ENCODE measurements at regions not wholly inside any gene's neighbourhood (a gene's known extent, or its start where the extent isn't known, plus 50 kb on each side); places are given as distances from the start of the nearest gene placed in this dataset.

- no peak for DNase-seq (ENCODE audit: low read depth in 3 of 3)
These were observed 377.1 kb downstream of the TNS1 start for GRCh38 chr2:217625557-217626169.

DNA sequence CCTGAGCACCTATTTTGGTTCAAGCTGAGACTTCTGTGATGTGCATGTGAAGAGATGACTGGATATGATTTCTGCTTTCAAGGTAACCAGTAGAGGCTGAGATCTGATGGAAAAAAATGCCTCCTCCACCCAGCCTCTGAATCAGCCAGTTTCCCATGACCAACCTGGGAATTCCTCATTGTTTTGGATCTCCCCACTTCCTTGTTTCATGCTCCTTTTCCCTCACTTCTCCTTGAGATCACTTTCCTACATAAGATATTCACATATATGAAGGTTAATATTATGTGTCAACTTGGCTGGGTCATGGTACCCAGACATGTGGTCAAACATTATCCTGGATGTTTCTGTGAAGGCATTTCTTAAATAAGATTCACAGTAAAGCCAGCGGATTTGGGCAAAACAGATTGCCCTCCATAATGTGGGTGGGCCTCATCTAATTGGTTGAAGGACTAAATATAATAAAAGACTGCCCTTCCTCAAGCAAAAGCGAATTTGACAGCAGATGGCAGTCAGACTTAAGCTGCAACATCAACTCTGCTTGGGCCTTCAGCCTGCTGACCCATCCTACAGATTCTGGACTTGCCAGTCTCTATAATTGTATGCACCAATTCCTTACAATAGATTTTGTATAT, 379.4 kb downstream of the TNS1 start:
- no peak for DNase-seq (ENCODE audit: low read depth in 3 of 3)

DNA sequence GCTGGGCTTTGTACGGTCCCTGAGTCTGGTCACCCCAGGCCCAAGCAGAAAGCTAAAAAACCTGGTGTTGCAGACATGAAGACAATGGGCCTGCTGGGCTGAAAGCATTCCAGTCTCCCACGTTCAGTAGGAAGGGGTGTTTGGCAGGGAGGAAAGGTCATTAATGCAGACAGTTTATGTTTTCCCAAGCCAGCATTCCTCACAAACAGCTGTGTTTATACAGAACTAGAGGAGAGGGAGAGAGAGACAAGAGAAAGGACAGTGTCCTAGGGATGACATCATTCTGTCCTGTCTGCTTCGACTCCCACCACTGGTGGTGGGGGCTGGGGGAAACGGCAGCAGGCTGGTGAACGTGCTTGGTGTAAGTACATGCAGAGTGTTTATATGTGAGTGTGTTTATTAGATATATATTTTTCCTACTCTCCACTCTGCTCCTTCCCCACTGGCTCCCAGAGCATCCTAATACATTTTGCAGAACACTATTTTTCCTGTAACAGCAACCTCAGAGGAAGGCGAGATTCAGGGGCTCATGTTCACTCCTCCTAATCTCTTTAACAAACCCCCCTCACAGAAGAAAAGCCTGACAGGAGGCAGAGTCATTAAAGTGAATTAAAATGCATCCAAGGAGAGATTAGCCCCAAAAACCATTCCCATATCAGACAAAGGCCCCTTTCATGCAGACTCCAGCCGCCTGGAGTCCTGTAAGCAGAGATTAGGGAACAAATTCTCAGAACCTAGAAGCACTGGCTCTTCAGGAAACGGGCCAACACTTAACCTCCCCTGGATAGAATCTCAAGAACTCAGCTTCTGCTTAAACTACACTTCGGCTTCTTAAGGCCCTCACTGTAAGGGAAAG, 380.4 kb downstream of the TNS1 start:
- DNase-seq (ENCODE audit: low read depth in 3 of 3), result no peak

- no peak for DNase-seq (ENCODE audit: low read depth in 3 of 3)
These were observed 381.4 kb downstream of the TNS1 start for GRCh38 chr2:217621391-217621801.

- DNase-seq (ENCODE audit: low read depth in 3 of 3), result no peak
These were observed 384.1 kb downstream of the TNS1 start for GRCh38 chr2:217618744-217619143.

DNA sequence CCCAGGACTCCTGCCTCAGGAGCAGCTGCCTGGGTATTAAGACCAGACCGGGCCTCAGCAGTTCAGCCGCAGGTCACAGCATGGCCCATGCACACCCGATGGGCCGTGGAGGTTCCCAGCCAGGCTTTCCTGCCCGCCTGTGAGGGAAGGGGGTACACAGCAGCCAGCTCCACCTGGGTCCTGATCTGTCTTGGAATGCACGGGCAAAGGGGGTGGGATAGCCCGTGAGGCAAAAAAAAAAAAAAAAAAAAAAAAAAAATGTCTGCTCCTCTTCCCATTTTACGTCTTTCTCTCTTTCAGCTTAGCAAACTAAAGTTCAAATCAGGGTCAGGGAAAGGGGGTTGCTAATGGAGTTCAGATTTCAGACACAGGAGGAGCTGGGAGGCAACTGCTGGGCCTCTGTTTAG, 385.2 kb downstream of the TNS1 start:
- DNase-seq (ENCODE audit: low read depth in 3 of 3), result no peak

DNA sequence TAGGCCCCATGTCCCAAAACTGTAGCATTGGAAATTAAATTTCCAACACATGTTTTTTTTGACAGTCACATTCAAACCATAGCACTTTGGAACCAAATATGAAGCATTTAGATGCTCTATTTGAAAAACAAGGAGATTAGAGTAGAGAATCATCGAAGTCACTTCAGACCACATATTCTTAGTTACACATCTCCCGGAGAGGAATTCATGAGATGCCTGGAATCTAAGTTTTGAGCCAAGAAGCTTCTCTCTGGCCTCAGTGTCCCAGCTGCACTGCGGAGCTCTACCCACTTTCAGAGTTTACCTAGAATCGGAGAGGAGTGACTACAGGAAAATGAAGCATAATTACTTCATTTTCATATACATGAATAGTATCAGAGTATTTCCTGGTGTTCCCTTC, 385.9 kb downstream of the TNS1 start:
- DNase-seq (ENCODE audit: low read depth in 3 of 3), result no peak

DNA sequence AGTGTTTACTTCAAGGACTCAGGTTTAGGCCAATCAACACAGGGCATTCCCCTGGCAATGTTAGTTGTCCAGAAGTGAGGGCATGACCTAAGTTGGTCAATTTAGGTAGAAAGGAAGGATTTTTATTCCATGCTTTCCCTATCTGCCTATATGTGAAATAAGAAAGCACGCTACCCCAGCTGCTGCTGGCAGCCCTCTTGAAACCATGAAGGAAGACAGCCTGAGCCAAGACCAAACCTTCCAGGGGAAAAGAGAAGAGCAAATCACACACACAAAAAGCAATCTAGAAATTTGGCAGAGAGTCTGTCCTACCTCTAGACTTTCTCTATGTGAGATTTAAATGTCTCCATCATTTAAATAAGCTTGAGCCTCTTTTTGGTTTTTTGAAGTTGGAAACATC, 387.6 kb downstream of the TNS1 start:
- no peak for DNase-seq (ENCODE audit: low read depth in 3 of 3)

GRCh38 chr2:217614498-217614897, 388.3 kb downstream of the TNS1 start:
- DNase-seq (ENCODE audit: low read depth in 3 of 3), result no peak

DNA sequence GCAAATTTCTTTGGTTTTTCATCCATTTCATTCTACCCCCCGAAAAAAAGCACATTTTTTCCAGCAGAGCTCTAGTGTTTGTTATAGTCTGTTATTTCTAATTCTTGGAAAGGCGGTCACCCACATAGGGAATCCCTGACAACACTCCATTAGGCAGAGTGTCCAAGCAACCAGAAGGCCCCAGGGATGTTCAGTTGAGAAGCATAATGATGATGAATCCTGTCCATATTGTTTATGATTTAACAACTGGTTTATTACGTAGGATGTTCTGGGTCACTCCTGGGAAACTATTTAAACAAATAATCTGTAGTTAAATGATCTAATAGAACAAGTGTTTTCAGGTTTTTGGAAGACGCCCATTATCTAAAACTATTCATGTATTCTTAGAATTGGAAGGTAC, 388.7 kb downstream of the TNS1 start:
- DNase-seq (ENCODE audit: low read depth in 3 of 3), result no peak

GRCh38 chr2:217612920-217613319, 389.9 kb downstream of the TNS1 start:
- DNase-seq (ENCODE audit: low read depth in 3 of 3), result no peak

GRCh38 chr2:217612211-217612610, 390.6 kb downstream of the TNS1 start:
- no peak for DNase-seq (ENCODE audit: low read depth in 3 of 3)

- no peak for DNase-seq (ENCODE audit: low read depth in 3 of 3)
These were observed 391.1 kb downstream of the TNS1 start for GRCh38 chr2:217611626-217612127.

DNA sequence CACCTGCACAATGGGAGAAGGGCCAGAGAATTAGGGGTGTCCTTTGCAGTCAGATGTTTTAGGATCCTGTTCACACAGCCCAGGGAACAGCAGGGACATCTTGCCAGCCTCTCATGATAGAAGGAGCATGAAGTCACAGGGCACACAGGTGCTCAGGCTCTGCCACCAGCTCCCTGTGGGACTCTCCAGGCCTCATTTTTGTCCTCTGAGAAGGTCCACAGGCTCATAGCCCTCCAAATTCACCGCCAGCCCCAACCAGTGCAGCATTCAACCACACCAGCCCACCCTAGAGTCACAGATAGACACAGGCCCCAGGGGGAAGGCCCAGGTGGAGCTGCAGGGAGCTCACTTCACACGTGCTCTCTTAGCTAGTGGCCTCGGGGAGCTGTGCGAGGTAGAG, 391.7 kb downstream of the TNS1 start:
- DNase-seq (ENCODE audit: low read depth in 3 of 3), result no peak

GRCh38 chr2:217610401-217610814, 392.4 kb downstream of the TNS1 start:
- peak; percentile 19 to 38 (median 24) for DNase-seq (ENCODE audit: low read depth in 3 of 3)

DNA sequence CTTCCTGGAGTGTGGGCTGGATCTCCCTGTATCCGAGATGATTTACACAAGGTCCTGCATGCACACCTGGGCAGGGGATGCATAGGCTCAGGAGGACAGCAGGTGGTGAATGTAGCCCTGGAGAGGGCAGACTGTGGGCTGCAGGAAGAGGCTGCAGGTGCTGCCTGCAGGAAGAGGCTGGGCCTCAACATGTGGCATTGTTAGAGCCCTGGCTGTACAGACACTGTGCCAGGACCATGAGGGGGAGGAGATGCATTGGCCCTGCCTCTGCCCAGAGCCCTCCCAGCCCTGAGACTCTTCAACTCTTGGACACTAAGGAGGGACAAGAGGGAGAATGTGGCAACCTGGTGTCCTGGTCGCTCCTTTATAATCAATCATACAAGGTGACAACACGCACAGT, 392.8 kb downstream of the TNS1 start:
- DNase-seq (ENCODE audit: low read depth in 3 of 3), result no peak

GRCh38 chr2:217606296-217606695, 396.5 kb downstream of the TNS1 start:
- DNase-seq (ENCODE audit: low read depth in 3 of 3), result no peak

GRCh38 chr2:217604527-217605194, 398.1 kb downstream of the TNS1 start:
- DNase-seq (ENCODE audit: low read depth in 3 of 3), result no peak

- no peak for DNase-seq (ENCODE audit: low read depth in 3 of 3)
These were observed 401.2 kb downstream of the TNS1 start for GRCh38 chr2:217601601-217602000.

GRCh38 chr2:217599906-217600305, 402.9 kb downstream of the TNS1 start:
- no peak for DNase-seq (ENCODE audit: low read depth in 3 of 3)

- DNase-seq (ENCODE audit: low read depth in 3 of 3), result no peak
These were observed 405.1 kb downstream of the TNS1 start for GRCh38 chr2:217597681-217598080.

DNA sequence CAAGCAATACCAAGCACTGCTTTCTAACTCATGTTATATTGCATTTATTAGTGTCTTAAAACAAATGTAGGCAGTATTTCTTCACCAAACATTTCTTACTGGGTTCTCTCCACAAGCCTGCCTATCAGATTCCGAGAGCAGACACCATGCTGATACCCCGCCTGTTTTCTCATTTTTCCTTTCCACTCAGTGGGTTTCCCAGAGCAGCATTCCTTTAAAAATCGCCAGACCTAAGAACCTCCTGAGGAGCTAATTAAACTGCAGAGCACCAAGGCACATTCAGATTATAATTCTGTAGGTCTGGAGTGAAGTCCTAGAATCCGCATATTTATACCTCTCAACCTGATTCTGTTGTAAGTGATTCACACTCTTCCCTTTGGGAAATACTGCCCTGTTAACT, 405.6 kb downstream of the TNS1 start:
- DNase-seq (ENCODE audit: low read depth in 3 of 3), result no peak
